OCI-LY7 (cell line): ENCODE measurements at regions not wholly inside any gene's neighbourhood (a gene's known extent, or its start where the extent isn't known, plus 50 kb on each side); places are given as distances from the start of the nearest gene placed in this dataset.

Source experiments
- BruUV-seq: library from RNA; stranded (reverse); fragments of 400-500 nt; replicated peaks from 2 replicates; lab custom pipeline; 2021; lab: Mats Ljungman, UMichigan
- CTCF ChIA-PET: fragments of 300-600 bp; sonication (Branson Sonifier 250); formaldehyde crosslinking; loops from one replicate; lab custom pipeline; 2022; ENCODE audit warnings: antibody characterized with exemption; ENCODE audit not compliant: unreplicated experiment; lab: Charles Lee
- POLR2A ChIA-PET: fragments of 300-600 bp; sonication (Branson Sonifier 250); formaldehyde crosslinking; loops from one replicate; lab custom pipeline; 2022; ENCODE audit warnings: antibody characterized with exemption; lab: Charles Lee
- DNase-seq: peaks from one replicate; pipeline ENCODE4 v3.0.0-alpha.2; 2015; ENCODE audit warnings: low spot score
- H2AFZ ChIP-seq: fragments of 200-600 bp; sonication (generic), shearing (Covaris generic); 2 replicates; pipeline ENCODE4 v1.6.1; 2014; ENCODE audit warnings: mild to moderate bottlenecking, antibody characterized with exemption, low read length, moderate library complexity
- H3K27ac ChIP-seq: fragments of 200-600 bp; sonication (generic); 2 replicates; pipeline ENCODE4 v1.5.1; 2014; ENCODE audit warnings: mixed run types, low read depth, mild to moderate bottlenecking, moderate library complexity, low read length, inconsistent platforms; ENCODE audit not compliant: poor library complexity, severe bottlenecking
- H3K36me3 ChIP-seq: fragments of 200-600 bp; sonication (generic); 2 replicates; pipeline ENCODE4 v1.6.1; 2014; ENCODE audit warnings: mild to moderate bottlenecking, antibody characterized with exemption, low read length, moderate library complexity, mixed read lengths; ENCODE audit not compliant: insufficient read depth
- H3K4me1 ChIP-seq: fragments of 200-600 bp; sonication (generic); 2 replicates; pipeline ENCODE4 v1.5.1; 2014; ENCODE audit warnings: mild to moderate bottlenecking, low read length; ENCODE audit not compliant: insufficient read depth, poor library complexity, severe bottlenecking
- H3K4me2 ChIP-seq: fragments of 200-600 bp; sonication (generic); 2 replicates; pipeline ENCODE4 v1.6.1; 2014; ENCODE audit warnings: mild to moderate bottlenecking, low read length
- H3K4me3 ChIP-seq: fragments of 200-600 bp; sonication (generic); 2 replicates; pipeline ENCODE4 v1.5.1; 2014; ENCODE audit warnings: mild to moderate bottlenecking, low read depth, low read length; ENCODE audit not compliant: poor library complexity, severe bottlenecking
- H3K79me2 ChIP-seq: fragments of 200-600 bp; sonication (generic); 2 replicates; pipeline ENCODE4 v1.6.1; 2016; ENCODE audit warnings: low read depth, mild to moderate bottlenecking, low read length, moderate library complexity, mixed read lengths; ENCODE audit not compliant: insufficient read depth
- H3K9me2 ChIP-seq: fragments of 200-600 bp; sonication (generic); 2 replicates; pipeline ENCODE4 v1.6.1; 2016; ENCODE audit warnings: mild to moderate bottlenecking, low read length, mixed read lengths; ENCODE audit not compliant: insufficient read depth
- H3K9me3 ChIP-seq: fragments of 200-600 bp; sonication (generic); 2 replicates; pipeline ENCODE4 v1.6.1; 2014; ENCODE audit warnings: mild to moderate bottlenecking, mixed run types, low read length, mixed read lengths
- H4K20me1 ChIP-seq: fragments of 200-600 bp; sonication (generic); 2 replicates; pipeline ENCODE4 v1.6.1; 2014; ENCODE audit warnings: mild to moderate bottlenecking, antibody characterized with exemption, low read length, moderate library complexity, mixed read lengths; ENCODE audit not compliant: insufficient read depth
- CTCF ChIP-seq: fragments of 200-600 bp; sonication (generic); conservative IDR thresholded peaks from 2 replicates; pipeline ENCODE4 v1.5.1; 2014; ENCODE audit warnings: mild to moderate bottlenecking, antibody characterized with exemption, low read length, moderate library complexity, mixed read lengths
- EZH2phosphoT487 ChIP-seq: fragments of 200-600 bp; sonication (generic); IDR thresholded peaks from 2 replicates; pipeline ENCODE4 v1.6.1; 2018; ENCODE audit warnings: low read depth, borderline replicate concordance, mild to moderate bottlenecking, mixed run types, antibody characterized with exemption, low read length, moderate library complexity, mixed read lengths
- intact Hi-C: fragments of 100-400 bp; cut with micrococcal nuclease; formaldehyde crosslinking; loops from one replicate; pipeline ENCODE4 v1.10.0; 2022; ENCODE audit not compliant: unreplicated experiment

- Histone ChIP-seq H3K4me3 (no peak overlapping the region), H4K20me1 (no peaks in the 10 kb centered on the region), H2AFZ (no peak overlapping the region), H3K4me1 (no peaks in the 10 kb centered on the region), H3K79me2 (no peaks in the 10 kb centered on the region), H3K9me2 (no peaks in the 10 kb centered on the region), H3K36me3 (no peaks in the 10 kb centered on the region), H3K27ac (no peak overlapping the region), H3K9me3 (no peaks in the 10 kb centered on the region), H3K4me2 (no peak overlapping the region)
- intact Hi-C loops, result no loop called here
- TF ChIP-seq CTCF, result no peak
- no peak for TF ChIP-seq EZH2phosphoT487
- CTCF ChIA-PET, result interaction anchor here (1.5 kb wide), 1 partner anchor 13 kb away, joined by 3 read pairs; no protein-coding TSS in a partner anchor
- POLR2A ChIA-PET, result interaction anchor here (0.8 to 0.9 kb wide), 2 partner anchors 8 to 10 kb away, joined by 3 read pairs; no protein-coding TSS in a partner anchor
- no TSS peak for BruUV-seq
- no peak for DNase-seq
Observed at GRCh38 chr2:17182399-17182798, 335.8 kb downstream of the RAD51AP2 start.

- TF ChIP-seq CTCF, result no peak
- TF ChIP-seq EZH2phosphoT487, result no peak
- no TSS peak for BruUV-seq
- H4K20me1 ChIP-seq, result no peaks in the 10 kb centered on the region
- no peak overlapping the region for H3K27ac ChIP-seq
- no peak for DNase-seq
- H3K4me1 ChIP-seq, result no peaks in the 10 kb centered on the region
- no peaks in the 10 kb centered on the region for H3K79me2 ChIP-seq
- no peaks in the 10 kb centered on the region for H3K36me3 ChIP-seq
- H2AFZ ChIP-seq, result no peak overlapping the region
- no peaks in the 10 kb centered on the region for H3K9me3 ChIP-seq
- no peak overlapping the region for H3K4me3 ChIP-seq
- no peak overlapping the region for H3K4me2 ChIP-seq
- POLR2A ChIA-PET, result interaction anchor here (0.8 to 1.8 kb wide), 4 partner anchors 8 to 17 kb away, joined by 3 to 6 read pairs (median 3); no protein-coding TSS in a partner anchor
- CTCF ChIA-PET, result interaction anchor here (1.5 kb wide), 1 partner anchor 12 kb away, joined by 3 read pairs; no protein-coding TSS in a partner anchor
- no peaks in the 10 kb centered on the region for H3K9me2 ChIP-seq
- intact Hi-C loops, result no loop called here
Observed at GRCh38 chr2:17181051-17181752, 337.0 kb downstream of the RAD51AP2 start.
